ENCODE measurements at regions not wholly inside any gene's neighbourhood (a gene's known extent, or its start where the extent isn't known, plus 50 kb on each side); places are given as distances from the start of the nearest gene placed in this dataset.

DNA sequence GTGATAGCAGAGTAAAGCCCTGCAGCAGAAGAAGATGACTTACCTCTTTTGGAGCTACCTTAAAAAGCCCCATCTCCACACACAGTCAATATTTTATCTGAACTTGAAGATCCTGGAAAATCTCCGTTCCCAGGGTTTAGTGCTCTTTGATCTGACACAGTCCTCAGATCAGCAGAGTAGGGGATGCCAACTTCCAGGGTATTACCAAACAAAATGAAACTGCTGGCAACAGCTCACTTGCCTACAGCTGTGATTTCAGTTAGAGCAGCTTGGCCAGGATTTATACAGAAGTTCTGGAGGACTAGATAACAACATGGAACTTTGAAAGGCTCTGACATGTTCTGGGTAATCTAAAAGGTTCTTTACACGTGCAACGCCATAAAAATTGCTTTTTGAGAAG lies 1537.8 kb upstream of the ACO1 start:
- TF ChIP-seq TCF7L2 (IDR thresholded peaks at IDR 0.05; ENCODE audit: borderline replicate concordance, low read depth, low read length) (no peak), ZNF10 (tag by site-specific recombination; IDR thresholded peaks at IDR 0.05) (no peak), GLI2 (tag by site-specific recombination; IDR thresholded peaks at IDR 0.05; ENCODE audit: borderline replicate concordance, low read depth) (no peak), ZNF792 (tag by site-specific recombination; IDR thresholded peaks at IDR 0.05) (no peak)
- TF ChIP-seq, protein P1, sequence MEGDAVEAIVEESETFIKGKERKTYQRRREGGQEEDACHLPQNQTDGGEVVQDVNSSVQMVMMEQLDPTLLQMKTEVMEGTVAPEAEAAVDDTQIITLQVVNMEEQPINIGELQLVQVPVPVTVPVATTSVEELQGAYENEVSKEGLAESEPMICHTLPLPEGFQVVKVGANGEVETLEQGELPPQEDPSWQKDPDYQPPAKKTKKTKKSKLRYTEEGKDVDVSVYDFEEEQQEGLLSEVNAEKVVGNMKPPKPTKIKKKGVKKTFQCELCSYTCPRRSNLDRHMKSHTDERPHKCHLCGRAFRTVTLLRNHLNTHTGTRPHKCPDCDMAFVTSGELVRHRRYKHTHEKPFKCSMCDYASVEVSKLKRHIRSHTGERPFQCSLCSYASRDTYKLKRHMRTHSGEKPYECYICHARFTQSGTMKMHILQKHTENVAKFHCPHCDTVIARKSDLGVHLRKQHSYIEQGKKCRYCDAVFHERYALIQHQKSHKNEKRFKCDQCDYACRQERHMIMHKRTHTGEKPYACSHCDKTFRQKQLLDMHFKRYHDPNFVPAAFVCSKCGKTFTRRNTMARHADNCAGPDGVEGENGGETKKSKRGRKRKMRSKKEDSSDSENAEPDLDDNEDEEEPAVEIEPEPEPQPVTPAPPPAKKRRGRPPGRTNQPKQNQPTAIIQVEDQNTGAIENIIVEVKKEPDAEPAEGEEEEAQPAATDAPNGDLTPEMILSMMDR (tag by site-specific recombination; IDR thresholded peaks at IDR 0.05): no peak
- TF ChIP-seq, protein P2, sequence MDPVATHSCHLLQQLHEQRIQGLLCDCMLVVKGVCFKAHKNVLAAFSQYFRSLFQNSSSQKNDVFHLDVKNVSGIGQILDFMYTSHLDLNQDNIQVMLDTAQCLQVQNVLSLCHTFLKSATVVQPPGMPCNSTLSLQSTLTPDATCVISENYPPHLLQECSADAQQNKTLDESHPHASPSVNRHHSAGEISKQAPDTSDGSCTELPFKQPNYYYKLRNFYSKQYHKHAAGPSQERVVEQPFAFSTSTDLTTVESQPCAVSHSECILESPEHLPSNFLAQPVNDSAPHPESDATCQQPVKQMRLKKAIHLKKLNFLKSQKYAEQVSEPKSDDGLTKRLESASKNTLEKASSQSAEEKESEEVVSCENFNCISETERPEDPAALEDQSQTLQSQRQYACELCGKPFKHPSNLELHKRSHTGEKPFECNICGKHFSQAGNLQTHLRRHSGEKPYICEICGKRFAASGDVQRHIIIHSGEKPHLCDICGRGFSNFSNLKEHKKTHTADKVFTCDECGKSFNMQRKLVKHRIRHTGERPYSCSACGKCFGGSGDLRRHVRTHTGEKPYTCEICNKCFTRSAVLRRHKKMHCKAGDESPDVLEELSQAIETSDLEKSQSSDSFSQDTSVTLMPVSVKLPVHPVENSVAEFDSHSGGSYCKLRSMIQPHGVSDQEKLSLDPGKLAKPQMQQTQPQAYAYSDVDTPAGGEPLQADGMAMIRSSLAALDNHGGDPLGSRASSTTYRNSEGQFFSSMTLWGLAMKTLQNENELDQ (tag by site-specific recombination; IDR thresholded peaks at IDR 0.05; ENCODE audit: low read depth): no peak
- TF ChIP-seq, protein P3, sequence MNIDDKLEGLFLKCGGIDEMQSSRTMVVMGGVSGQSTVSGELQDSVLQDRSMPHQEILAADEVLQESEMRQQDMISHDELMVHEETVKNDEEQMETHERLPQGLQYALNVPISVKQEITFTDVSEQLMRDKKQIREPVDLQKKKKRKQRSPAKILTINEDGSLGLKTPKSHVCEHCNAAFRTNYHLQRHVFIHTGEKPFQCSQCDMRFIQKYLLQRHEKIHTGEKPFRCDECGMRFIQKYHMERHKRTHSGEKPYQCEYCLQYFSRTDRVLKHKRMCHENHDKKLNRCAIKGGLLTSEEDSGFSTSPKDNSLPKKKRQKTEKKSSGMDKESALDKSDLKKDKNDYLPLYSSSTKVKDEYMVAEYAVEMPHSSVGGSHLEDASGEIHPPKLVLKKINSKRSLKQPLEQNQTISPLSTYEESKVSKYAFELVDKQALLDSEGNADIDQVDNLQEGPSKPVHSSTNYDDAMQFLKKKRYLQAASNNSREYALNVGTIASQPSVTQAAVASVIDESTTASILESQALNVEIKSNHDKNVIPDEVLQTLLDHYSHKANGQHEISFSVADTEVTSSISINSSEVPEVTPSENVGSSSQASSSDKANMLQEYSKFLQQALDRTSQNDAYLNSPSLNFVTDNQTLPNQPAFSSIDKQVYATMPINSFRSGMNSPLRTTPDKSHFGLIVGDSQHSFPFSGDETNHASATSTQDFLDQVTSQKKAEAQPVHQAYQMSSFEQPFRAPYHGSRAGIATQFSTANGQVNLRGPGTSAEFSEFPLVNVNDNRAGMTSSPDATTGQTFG (tag by site-specific recombination; IDR thresholded peaks at IDR 0.05; ENCODE audit: borderline replicate concordance): no peak

Measured in HEK293 (cell line).